ENCODE measurements at regions not wholly inside any gene's neighbourhood (a gene's known extent, or its start where the extent isn't known, plus 50 kb on each side); places are given as distances from the start of the nearest gene placed in this dataset.

DNA sequence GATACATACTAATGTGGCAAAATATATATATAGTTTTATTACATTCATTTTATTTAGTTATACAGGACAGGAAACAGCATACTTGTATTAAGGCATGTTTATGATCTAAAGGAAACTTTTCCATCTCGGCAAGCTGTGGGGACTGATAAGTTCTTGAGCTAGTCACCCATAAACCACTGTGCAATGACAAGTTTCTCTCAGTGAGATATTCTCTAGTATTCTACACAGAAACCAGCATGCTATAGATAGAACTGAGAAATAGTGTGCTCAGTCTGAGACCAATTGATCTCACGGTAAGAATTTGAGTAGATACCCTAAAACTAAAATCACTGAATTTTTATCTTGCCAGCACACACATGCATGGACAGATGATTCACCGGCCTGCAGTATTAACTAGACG is 717.6 kb upstream of the NOVA1 start:
- Histone ChIP-seq H3K36me3 (no peaks in the 10 kb centered on the region), H3K4me3 (no peak overlapping the region), H3K27me3 (replicated peaks; ENCODE audit: insufficient read depth) (no peaks in the 10 kb centered on the region), H3K4me1 (ENCODE audit: control insufficient read depth in 1 of 2, low read depth in 2 of 2) (no peaks in the 10 kb centered on the region), H3K9me3 (no peaks in the 10 kb centered on the region), H3K27ac (no peak overlapping the region)
- no peak for ATAC-seq (ENCODE audit: insufficient number of reproducible peaks, low FRiP score, low read depth)
- TF ChIP-seq, protein P1, sequence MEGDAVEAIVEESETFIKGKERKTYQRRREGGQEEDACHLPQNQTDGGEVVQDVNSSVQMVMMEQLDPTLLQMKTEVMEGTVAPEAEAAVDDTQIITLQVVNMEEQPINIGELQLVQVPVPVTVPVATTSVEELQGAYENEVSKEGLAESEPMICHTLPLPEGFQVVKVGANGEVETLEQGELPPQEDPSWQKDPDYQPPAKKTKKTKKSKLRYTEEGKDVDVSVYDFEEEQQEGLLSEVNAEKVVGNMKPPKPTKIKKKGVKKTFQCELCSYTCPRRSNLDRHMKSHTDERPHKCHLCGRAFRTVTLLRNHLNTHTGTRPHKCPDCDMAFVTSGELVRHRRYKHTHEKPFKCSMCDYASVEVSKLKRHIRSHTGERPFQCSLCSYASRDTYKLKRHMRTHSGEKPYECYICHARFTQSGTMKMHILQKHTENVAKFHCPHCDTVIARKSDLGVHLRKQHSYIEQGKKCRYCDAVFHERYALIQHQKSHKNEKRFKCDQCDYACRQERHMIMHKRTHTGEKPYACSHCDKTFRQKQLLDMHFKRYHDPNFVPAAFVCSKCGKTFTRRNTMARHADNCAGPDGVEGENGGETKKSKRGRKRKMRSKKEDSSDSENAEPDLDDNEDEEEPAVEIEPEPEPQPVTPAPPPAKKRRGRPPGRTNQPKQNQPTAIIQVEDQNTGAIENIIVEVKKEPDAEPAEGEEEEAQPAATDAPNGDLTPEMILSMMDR (IDR thresholded peaks at IDR 0.05): no peak
- no peak for DNase-seq (ENCODE audit: low spot score)

GRCh38 chr14:27315947-27316346 is 718.1 kb upstream of the NOVA1 start:
- H3K4me1 ChIP-seq (ENCODE audit: control insufficient read depth in 1 of 2, low read depth in 2 of 2): no peaks in the 10 kb centered on the region
- no peaks in the 10 kb centered on the region for H3K36me3 ChIP-seq
- H3K4me3 ChIP-seq: no peak overlapping the region
- H3K9me3 ChIP-seq: no peaks in the 10 kb centered on the region
- ATAC-seq (ENCODE audit: insufficient number of reproducible peaks, low FRiP score, low read depth) (no peak), DNase-seq (ENCODE audit: low spot score) (no peak)
- TF ChIP-seq, protein P1 (IDR thresholded peaks at IDR 0.05): no peak
- H3K27ac ChIP-seq: no peak overlapping the region
- no peaks in the 10 kb centered on the region for H3K27me3 ChIP-seq (replicated peaks; ENCODE audit: insufficient read depth)

DNA sequence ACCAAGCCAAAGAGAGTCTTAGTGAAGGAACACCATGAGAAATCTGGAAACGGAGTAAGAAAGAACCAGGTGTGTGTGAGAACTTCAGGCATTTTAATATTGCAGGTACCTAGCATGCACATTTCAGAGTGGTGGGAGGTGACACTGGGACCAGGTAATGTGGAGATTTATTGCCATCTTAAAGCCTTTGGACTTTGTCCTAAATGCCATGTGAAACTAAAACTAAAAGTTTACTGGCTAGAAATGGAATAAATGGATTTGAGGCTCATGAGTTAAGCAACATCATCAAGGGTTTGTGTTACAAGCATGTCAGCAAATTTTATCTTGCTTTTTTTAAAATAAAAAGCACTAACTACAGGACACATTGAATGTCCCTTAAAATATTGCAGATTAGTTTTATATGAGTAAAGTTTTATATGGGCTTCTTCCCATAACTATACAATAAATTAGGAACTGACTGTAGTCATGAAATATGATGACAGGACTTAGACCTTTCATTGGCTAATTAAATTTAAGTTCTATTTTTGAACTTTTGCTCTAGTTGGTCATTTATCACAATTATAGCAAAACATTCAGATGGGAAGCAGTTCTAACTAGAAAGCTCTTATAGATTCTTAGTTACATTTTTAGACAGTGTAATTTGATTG is 721.1 kb upstream of the NOVA1 start:
- ATAC-seq (ENCODE audit: insufficient number of reproducible peaks, low FRiP score, low read depth) (no peak), DNase-seq (ENCODE audit: low spot score) (no peak)
- no peaks in the 10 kb centered on the region for H3K36me3 ChIP-seq
- no peaks in the 10 kb centered on the region for H3K4me1 ChIP-seq (ENCODE audit: control insufficient read depth in 1 of 2, low read depth in 2 of 2)
- no peak overlapping the region for H3K4me3 ChIP-seq
- no peak overlapping the region for H3K27ac ChIP-seq
- TF ChIP-seq, protein P1 (IDR thresholded peaks at IDR 0.05): no peak
- H3K27me3 ChIP-seq (replicated peaks; ENCODE audit: insufficient read depth): no peaks in the 10 kb centered on the region
- H3K9me3 ChIP-seq: no peaks in the 10 kb centered on the region

- H3K27me3 ChIP-seq (replicated peaks; ENCODE audit: insufficient read depth): no peaks in the 10 kb centered on the region
- H3K27ac ChIP-seq: no peak overlapping the region
- TF ChIP-seq, protein P1 (IDR thresholded peaks at IDR 0.05): no peak
- DNase-seq (ENCODE audit: low spot score) (no peak), ATAC-seq (ENCODE audit: insufficient number of reproducible peaks, low FRiP score, low read depth) (no peak)
- H3K4me1 ChIP-seq (ENCODE audit: control insufficient read depth in 1 of 2, low read depth in 2 of 2): no peaks in the 10 kb centered on the region
- no peak overlapping the region for H3K4me3 ChIP-seq
- no peaks in the 10 kb centered on the region for H3K36me3 ChIP-seq
- H3K9me3 ChIP-seq: peaks cover 3% of the 10 kb centered on the region
Measured at GRCh38 chr14:27320261-27320660, 722.4 kb upstream of the NOVA1 start.

GRCh38 chr14:27327095-27327494 is 729.3 kb upstream of the NOVA1 start:
- TF ChIP-seq, protein P1 (IDR thresholded peaks at IDR 0.05): no peak

More at GRCh38 chr14:27327095-27327494, 729.3 kb upstream of the NOVA1 start:
- no peak overlapping the region for H3K4me3 ChIP-seq
- no peaks in the 10 kb centered on the region for H3K4me1 ChIP-seq (ENCODE audit: control insufficient read depth in 1 of 2, low read depth in 2 of 2)
- no peak for ATAC-seq (ENCODE audit: insufficient number of reproducible peaks, low FRiP score, low read depth)
- H3K36me3 ChIP-seq: no peaks in the 10 kb centered on the region
- no peaks in the 10 kb centered on the region for H3K27me3 ChIP-seq (replicated peaks; ENCODE audit: insufficient read depth)
- no peak for DNase-seq (ENCODE audit: low spot score)
- H3K27ac ChIP-seq: no peak overlapping the region
- peaks cover 3% of the 10 kb centered on the region for H3K9me3 ChIP-seq
